GM20431 (cell line): ENCODE measurements at regions not wholly inside any gene's neighbourhood (a gene's known extent, or its start where the extent isn't known, plus 50 kb on each side); places are given as distances from the start of the nearest gene placed in this dataset.

Experiments
- in situ Hi-C: fragments of 300-500 bp; cut with MseI, MboI; formaldehyde crosslinking; loops from one replicate; pipeline ENCODE4 v1.15.0; 2020; ENCODE audit warnings: low sequenced_read_pairs; ENCODE audit not compliant: unreplicated experiment

- in situ Hi-C loops = no loop called here
Observed at GRCh38 chr5:135210286-135211055, 176.4 kb upstream of the PITX1 start.

GRCh38 chr5:135208903-135209721 is 175.1 kb upstream of the PITX1 start:
- in situ Hi-C loops = no loop called here

- in situ Hi-C loops = no loop called here
Observed at GRCh38 chr5:135208555-135208902, 174.5 kb upstream of the PITX1 start.

GRCh38 chr5:135207866-135208265 is 173.8 kb upstream of the PITX1 start:
- in situ Hi-C loops = no loop called here

GRCh38 chr5:135206862-135207261 is 172.8 kb upstream of the PITX1 start:
- in situ Hi-C loops = no loop called here

- in situ Hi-C loops = no loop called here
Observed at GRCh38 chr5:135205632-135206349, 171.8 kb upstream of the PITX1 start.

- in situ Hi-C loops = no loop called here
Observed at GRCh38 chr5:135204151-135204600, 170.1 kb upstream of the PITX1 start.

- in situ Hi-C loops = no loop called here
Observed at GRCh38 chr5:135203593-135204036, 169.6 kb upstream of the PITX1 start.

GRCh38 chr5:135203019-135203418 is 169.0 kb upstream of the PITX1 start:
- in situ Hi-C loops = no loop called here

- in situ Hi-C loops = loop anchor here (25.0 kb wide), 1 partner anchor 288 kb away; the partner anchor contains the start of gene PCBD2
Observed at GRCh38 chr5:135199919-135200318, 165.9 kb upstream of the PITX1 start.

GRCh38 chr5:135196483-135196882 is 162.5 kb upstream of the PITX1 start:
- in situ Hi-C loops = loop anchor here (25.0 kb wide), 1 partner anchor 284 kb away; the partner anchor contains the start of gene PCBD2

- in situ Hi-C loops = loop anchor here (25.0 kb wide), 1 partner anchor 283 kb away; the partner anchor contains the start of gene PCBD2
Observed at GRCh38 chr5:135195270-135195608, 161.2 kb upstream of the PITX1 start.

- in situ Hi-C loops = loop anchor here (25.0 kb wide), 1 partner anchor 282 kb away; the partner anchor contains the start of gene PCBD2
Observed at GRCh38 chr5:135194573-135195269, 160.7 kb upstream of the PITX1 start.

- in situ Hi-C loops = loop anchor here (25.0 kb wide), 1 partner anchor 282 kb away; the partner anchor contains the start of gene PCBD2
Observed at GRCh38 chr5:135194126-135194488, 160.1 kb upstream of the PITX1 start.

- in situ Hi-C loops = loop anchor here (25.0 kb wide), 1 partner anchor 281 kb away; the partner anchor contains the start of gene PCBD2
Observed at GRCh38 chr5:135193213-135194125, 159.4 kb upstream of the PITX1 start.

GRCh38 chr5:135192351-135192750 is 158.3 kb upstream of the PITX1 start:
- in situ Hi-C loops = loop anchor here (25.0 kb wide), 1 partner anchor 280 kb away; the partner anchor contains the start of gene PCBD2

GRCh38 chr5:135191084-135191826 is 157.2 kb upstream of the PITX1 start:
- in situ Hi-C loops = loop anchor here (25.0 kb wide), 1 partner anchor 279 kb away; the partner anchor contains the start of gene PCBD2
